ENCODE measurements at regions not wholly inside any gene's neighbourhood (a gene's known extent, or its start where the extent isn't known, plus 50 kb on each side); places are given as distances from the start of the nearest gene placed in this dataset.
"Not testable (repeated sequence)": the region's sequence is repeated elsewhere in the genome, so short reads cannot be mapped to it uniquely, and the experiment has no call there.

DNA sequence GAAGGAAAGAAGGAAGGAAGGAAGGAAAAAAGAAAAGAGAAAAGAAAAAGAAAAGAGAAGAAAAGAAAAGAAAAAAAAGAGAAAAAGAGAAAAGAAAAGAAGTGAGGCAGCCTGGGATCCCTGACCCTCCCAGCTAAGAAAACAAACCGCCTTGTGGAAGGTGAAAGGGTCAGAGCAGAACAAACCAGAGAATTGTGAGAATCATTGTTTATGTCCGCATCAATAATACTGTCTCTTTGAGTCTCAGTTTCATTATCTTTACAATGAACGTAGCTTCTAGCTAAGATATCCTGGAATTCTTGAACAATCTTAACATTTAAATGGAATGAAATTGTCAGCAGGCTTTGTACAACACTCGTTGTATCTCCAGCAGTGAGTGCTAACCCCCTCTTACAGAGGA lies 66.4 kb upstream of the SERP2 start:
- H3K27me3 Mint-ChIP-seq (ENCODE audit: low read depth), result peaks cover 22% of the 10 kb centered on the region
- H3K4me3 Mint-ChIP-seq, result no peak overlapping the region
- H3K27ac Mint-ChIP-seq, result no peak overlapping the region

DNA sequence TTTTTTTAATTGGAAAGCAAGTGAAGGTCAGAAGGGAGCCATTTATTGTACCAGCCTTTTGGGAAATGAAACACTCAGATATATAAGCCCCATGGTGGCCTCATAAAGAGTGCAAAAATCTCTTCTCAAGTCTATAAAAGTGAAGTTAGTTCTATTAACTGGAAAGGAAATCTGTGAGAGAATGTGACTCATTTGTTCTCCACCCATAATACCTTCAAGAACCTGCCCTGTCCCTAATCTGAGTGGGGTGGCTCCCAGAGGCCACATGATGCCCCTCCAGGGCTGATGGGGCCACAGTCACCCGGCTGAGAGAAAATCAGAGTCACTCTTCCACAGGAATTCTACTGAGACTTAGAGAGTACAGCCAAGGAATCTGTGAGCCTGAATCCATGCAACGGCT lies 65.8 kb upstream of the SERP2 start:
- H3K36me3 Mint-ChIP-seq (ENCODE audit: low read depth), result no peaks in the 10 kb centered on the region
- H3K4me1 Mint-ChIP-seq (ENCODE audit: low read depth), result peaks cover 2% of the 10 kb centered on the region
- H3K27ac Mint-ChIP-seq, result no peak overlapping the region
- H3K9me3 Mint-ChIP-seq, result no peaks in the 10 kb centered on the region
- no peak for DNase-seq (ENCODE audit: low spot score)
- H3K27me3 Mint-ChIP-seq (ENCODE audit: low read depth), result peaks cover 26% of the 10 kb centered on the region
- no peak overlapping the region for H3K4me3 Mint-ChIP-seq

More for the DNA sequence above, 66.4 kb upstream of the SERP2 start:
- no peak for DNase-seq (ENCODE audit: low spot score)
- Mint-ChIP-seq H3K4me1 (ENCODE audit: low read depth) (peaks cover 4% of the 10 kb centered on the region), H3K36me3 (ENCODE audit: low read depth) (no peaks in the 10 kb centered on the region), H3K9me3 (no peaks in the 10 kb centered on the region)

- peaks cover 2% of the 10 kb centered on the region for H3K4me1 Mint-ChIP-seq (ENCODE audit: low read depth)
- no peak overlapping the region for H3K27ac Mint-ChIP-seq
- no peak for DNase-seq (ENCODE audit: low spot score)
- H3K9me3 Mint-ChIP-seq, result no peaks in the 10 kb centered on the region
- H3K4me3 Mint-ChIP-seq, result no peak overlapping the region
- H3K27me3 Mint-ChIP-seq (ENCODE audit: low read depth), result peaks cover 28% of the 10 kb centered on the region
- H3K36me3 Mint-ChIP-seq (ENCODE audit: low read depth), result no peaks in the 10 kb centered on the region
Measured at GRCh38 chr13:44308352-44308751, 65.3 kb upstream of the SERP2 start.

DNA sequence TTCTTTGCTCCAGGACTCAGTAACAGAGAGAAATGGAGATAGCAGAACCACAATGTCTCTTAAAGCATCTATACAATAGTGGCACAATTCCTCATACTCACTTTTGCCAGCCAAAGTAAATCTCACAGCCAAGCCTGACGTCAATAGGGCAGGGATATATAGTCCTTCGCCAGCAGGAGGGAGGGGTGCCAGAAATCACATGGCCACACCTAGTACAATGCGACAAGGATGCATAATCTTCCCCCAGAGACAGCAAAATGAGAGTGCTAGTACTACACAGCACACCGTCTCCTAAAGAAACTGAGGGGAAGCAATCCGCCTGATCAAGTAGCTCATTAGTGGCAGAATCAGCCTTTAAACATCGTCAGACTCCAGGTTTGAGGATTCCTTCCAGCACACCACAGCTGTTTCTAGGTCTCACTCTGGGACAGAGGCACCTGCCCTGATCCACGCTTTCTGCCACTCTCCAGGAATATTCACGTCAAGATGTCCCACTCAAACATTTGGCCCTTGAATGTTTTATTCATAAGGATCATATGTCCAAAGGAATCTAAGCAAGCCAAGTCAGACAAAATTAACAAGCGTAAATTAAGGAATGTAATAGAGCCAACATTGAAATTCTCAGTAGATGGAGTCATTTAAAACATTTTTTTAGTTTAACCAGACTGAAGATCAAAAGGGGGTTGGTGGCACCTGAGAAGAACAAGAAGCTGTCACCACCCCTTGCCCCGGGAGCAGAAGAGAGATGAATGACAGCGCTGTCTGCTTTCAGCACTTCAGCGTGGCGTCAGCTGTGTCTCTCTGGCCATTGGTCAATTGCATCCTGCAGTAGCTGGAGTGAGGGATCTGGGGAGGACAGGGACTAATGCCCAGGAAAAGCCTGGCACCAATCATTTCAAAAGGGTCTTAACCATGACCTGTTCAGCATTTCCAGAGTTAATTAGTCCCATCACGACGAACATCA lies 63.5 kb upstream of the SERP2 start:
- Mint-ChIP-seq H3K27ac (no peak overlapping the region), H3K4me1 (ENCODE audit: low read depth) (no peaks in the 10 kb centered on the region), H3K4me3 (no peak overlapping the region), H3K27me3 (ENCODE audit: low read depth) (peaks cover 31% of the 10 kb centered on the region), H3K9me3 (no peaks in the 10 kb centered on the region), H3K36me3 (ENCODE audit: low read depth) (no peaks in the 10 kb centered on the region)
- DNase-seq (ENCODE audit: low spot score), result no peak

GRCh38 chr13:44311011-44311780 lies 62.4 kb upstream of the SERP2 start:
- no peak overlapping the region for H3K4me3 Mint-ChIP-seq
- H3K27ac Mint-ChIP-seq, result no peak overlapping the region
- no peaks in the 10 kb centered on the region for H3K9me3 Mint-ChIP-seq
- H3K4me1 Mint-ChIP-seq (ENCODE audit: low read depth), result no peaks in the 10 kb centered on the region
- H3K27me3 Mint-ChIP-seq (ENCODE audit: low read depth), result peaks cover 31% of the 10 kb centered on the region
- H3K36me3 Mint-ChIP-seq (ENCODE audit: low read depth), result no peaks in the 10 kb centered on the region
- DNase-seq (ENCODE audit: low spot score), result no peak

GRCh38 chr13:44312131-44312530 lies 61.5 kb upstream of the SERP2 start:
- Mint-ChIP-seq H3K27ac (no peak overlapping the region), H3K36me3 (ENCODE audit: low read depth) (no peaks in the 10 kb centered on the region), H3K4me1 (ENCODE audit: low read depth) (no peaks in the 10 kb centered on the region)

GRCh38 chr13:44312834-44313551 lies 60.6 kb upstream of the SERP2 start:
- H3K4me1 Mint-ChIP-seq (ENCODE audit: low read depth), result no peaks in the 10 kb centered on the region
- no peaks in the 10 kb centered on the region for H3K9me3 Mint-ChIP-seq
- peaks cover 27% of the 10 kb centered on the region for H3K27me3 Mint-ChIP-seq (ENCODE audit: low read depth)
- no peak overlapping the region for H3K4me3 Mint-ChIP-seq
- no peak overlapping the region for H3K27ac Mint-ChIP-seq
- no peak for DNase-seq (ENCODE audit: low spot score)
- no peaks in the 10 kb centered on the region for H3K36me3 Mint-ChIP-seq (ENCODE audit: low read depth)

More at GRCh38 chr13:44312131-44312530, 61.5 kb upstream of the SERP2 start:
- Mint-ChIP-seq H3K9me3 (no peaks in the 10 kb centered on the region), H3K4me3 (no peak overlapping the region), H3K27me3 (ENCODE audit: low read depth) (peaks cover 29% of the 10 kb centered on the region)
- no peak for DNase-seq (ENCODE audit: low spot score)

- Mint-ChIP-seq H3K27ac (no peak overlapping the region), H3K4me1 (ENCODE audit: low read depth) (no peaks in the 10 kb centered on the region), H3K27me3 (ENCODE audit: low read depth) (peaks cover 27% of the 10 kb centered on the region), H3K9me3 (no peaks in the 10 kb centered on the region), H3K4me3 (no peak overlapping the region), H3K36me3 (ENCODE audit: low read depth) (no peaks in the 10 kb centered on the region)
- DNase-seq (ENCODE audit: low spot score), result no peak
Measured at GRCh38 chr13:44313674-44314073, 60.0 kb upstream of the SERP2 start.

- peaks cover 25% of the 10 kb centered on the region for H3K27me3 Mint-ChIP-seq (ENCODE audit: low read depth)
- H3K27ac Mint-ChIP-seq; H3K4me3 Mint-ChIP-seq; H3K4me1 Mint-ChIP-seq (ENCODE audit: low read depth); DNase-seq (ENCODE audit: low spot score); H3K9me3 Mint-ChIP-seq; H3K36me3 Mint-ChIP-seq (ENCODE audit: low read depth): not testable (repeated sequence)
Measured at GRCh38 chr13:44314160-44314559, 59.5 kb upstream of the SERP2 start.

DNA sequence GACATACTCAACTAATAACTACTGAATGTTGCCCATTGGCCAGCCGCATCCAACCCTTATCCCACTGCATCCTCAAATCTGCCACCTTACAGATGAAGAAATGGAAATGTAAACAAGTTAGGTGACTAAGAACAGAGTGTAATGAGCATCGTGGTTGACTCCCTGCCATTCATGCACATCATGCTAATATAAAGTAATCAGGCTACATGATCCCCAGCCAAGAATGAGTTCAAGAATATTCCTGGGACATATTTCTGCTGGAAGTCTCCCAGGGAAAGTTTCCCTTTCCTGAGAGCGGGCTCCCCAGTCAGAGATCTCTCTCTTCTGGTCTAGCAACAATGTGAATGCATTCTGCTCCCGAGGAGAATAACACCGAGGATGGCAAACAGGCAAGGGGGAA lies 55.9 kb upstream of the SERP2 start:
- Mint-ChIP-seq H3K4me3 (no peak overlapping the region), H3K27ac (no peak overlapping the region), H3K4me1 (ENCODE audit: low read depth) (no peaks in the 10 kb centered on the region), H3K36me3 (ENCODE audit: low read depth) (no peaks in the 10 kb centered on the region), H3K9me3 (no peaks in the 10 kb centered on the region), H3K27me3 (ENCODE audit: low read depth) (peaks cover 20% of the 10 kb centered on the region)
- DNase-seq (ENCODE audit: low spot score), result no peak

- Mint-ChIP-seq H3K36me3 (ENCODE audit: low read depth) (no peaks in the 10 kb centered on the region), H3K9me3 (no peaks in the 10 kb centered on the region), H3K4me3 (no peak overlapping the region), H3K27me3 (ENCODE audit: low read depth) (peaks cover 19% of the 10 kb centered on the region), H3K4me1 (ENCODE audit: low read depth) (no peaks in the 10 kb centered on the region), H3K27ac (no peak overlapping the region)
- no peak for DNase-seq (ENCODE audit: low spot score)
Measured at GRCh38 chr13:44318161-44318560, 55.5 kb upstream of the SERP2 start.

- no peaks in the 10 kb centered on the region for H3K4me1 Mint-ChIP-seq (ENCODE audit: low read depth)
- DNase-seq (ENCODE audit: low spot score), result no peak
- H3K36me3 Mint-ChIP-seq (ENCODE audit: low read depth), result no peaks in the 10 kb centered on the region
- peaks cover 14% of the 10 kb centered on the region for H3K27me3 Mint-ChIP-seq (ENCODE audit: low read depth)
- no peak overlapping the region for H3K4me3 Mint-ChIP-seq
- H3K27ac Mint-ChIP-seq, result no peak overlapping the region
- no peaks in the 10 kb centered on the region for H3K9me3 Mint-ChIP-seq
Measured at GRCh38 chr13:44320611-44321010, 53.0 kb upstream of the SERP2 start.

- H3K27ac Mint-ChIP-seq, result no peak overlapping the region
- H3K27me3 Mint-ChIP-seq (ENCODE audit: low read depth), result peaks cover 9% of the 10 kb centered on the region
- H3K4me3 Mint-ChIP-seq, result no peak overlapping the region
- H3K4me1 Mint-ChIP-seq (ENCODE audit: low read depth), result no peaks in the 10 kb centered on the region
- no peak for DNase-seq (ENCODE audit: low spot score)
- H3K36me3 Mint-ChIP-seq (ENCODE audit: low read depth), result no peaks in the 10 kb centered on the region
- H3K9me3 Mint-ChIP-seq, result no peaks in the 10 kb centered on the region
Measured at GRCh38 chr13:44321961-44322360, 51.7 kb upstream of the SERP2 start.

DNA sequence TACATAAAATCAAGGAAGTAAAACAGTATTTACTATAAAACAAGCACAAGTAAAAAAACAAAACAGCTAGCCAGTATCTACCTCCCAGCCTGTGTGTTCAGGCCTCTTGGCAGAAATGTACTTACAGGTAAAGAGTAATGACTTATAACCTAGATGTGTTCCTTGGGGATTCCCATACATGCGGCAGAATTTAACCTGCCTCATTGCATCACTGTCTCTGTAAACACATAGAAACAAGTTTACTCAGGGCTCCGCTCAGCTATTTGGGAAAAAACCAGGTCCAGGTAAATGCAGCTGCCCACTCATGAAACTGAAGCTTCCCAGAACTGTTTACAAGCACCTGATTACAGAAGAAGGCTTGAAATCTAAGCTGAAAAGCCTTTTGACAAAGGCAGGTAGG lies 50.7 kb upstream of the SERP2 start:
- H3K27ac Mint-ChIP-seq, result no peak overlapping the region
- DNase-seq (ENCODE audit: low spot score), result no peak
- H3K9me3 Mint-ChIP-seq, result no peaks in the 10 kb centered on the region
- no peaks in the 10 kb centered on the region for H3K4me1 Mint-ChIP-seq (ENCODE audit: low read depth)
- no peak overlapping the region for H3K4me3 Mint-ChIP-seq
- H3K36me3 Mint-ChIP-seq (ENCODE audit: low read depth), result no peaks in the 10 kb centered on the region
- peaks cover 7% of the 10 kb centered on the region for H3K27me3 Mint-ChIP-seq (ENCODE audit: low read depth)

All from T-helper 2 cell treated with Interferon-gamma antibody and Interleukin-4, amounts not matched to agents 5 μg/mL and 100 μg/mL, for 36 hours (primary cell).